DMS 273 (cell line): ENCODE measurements at regions not wholly inside any gene's neighbourhood (a gene's known extent, or its start where the extent isn't known, plus 50 kb on each side); places are given as distances from the start of the nearest gene placed in this dataset.
A peak's percentile ranks its signal among the peaks of the same experiment; 100 is the strongest.

Source experiments
- DNase-seq: peaks from one replicate; lab custom pipeline; 2025; ENCODE audit not compliant: unreplicated experiment; lab: John Stamatoyannopoulos, UW

- no peak for DNase-seq
These were observed 153.3 kb upstream of the TBL1X start for GRCh38 chrX:9311421-9312160.

DNA sequence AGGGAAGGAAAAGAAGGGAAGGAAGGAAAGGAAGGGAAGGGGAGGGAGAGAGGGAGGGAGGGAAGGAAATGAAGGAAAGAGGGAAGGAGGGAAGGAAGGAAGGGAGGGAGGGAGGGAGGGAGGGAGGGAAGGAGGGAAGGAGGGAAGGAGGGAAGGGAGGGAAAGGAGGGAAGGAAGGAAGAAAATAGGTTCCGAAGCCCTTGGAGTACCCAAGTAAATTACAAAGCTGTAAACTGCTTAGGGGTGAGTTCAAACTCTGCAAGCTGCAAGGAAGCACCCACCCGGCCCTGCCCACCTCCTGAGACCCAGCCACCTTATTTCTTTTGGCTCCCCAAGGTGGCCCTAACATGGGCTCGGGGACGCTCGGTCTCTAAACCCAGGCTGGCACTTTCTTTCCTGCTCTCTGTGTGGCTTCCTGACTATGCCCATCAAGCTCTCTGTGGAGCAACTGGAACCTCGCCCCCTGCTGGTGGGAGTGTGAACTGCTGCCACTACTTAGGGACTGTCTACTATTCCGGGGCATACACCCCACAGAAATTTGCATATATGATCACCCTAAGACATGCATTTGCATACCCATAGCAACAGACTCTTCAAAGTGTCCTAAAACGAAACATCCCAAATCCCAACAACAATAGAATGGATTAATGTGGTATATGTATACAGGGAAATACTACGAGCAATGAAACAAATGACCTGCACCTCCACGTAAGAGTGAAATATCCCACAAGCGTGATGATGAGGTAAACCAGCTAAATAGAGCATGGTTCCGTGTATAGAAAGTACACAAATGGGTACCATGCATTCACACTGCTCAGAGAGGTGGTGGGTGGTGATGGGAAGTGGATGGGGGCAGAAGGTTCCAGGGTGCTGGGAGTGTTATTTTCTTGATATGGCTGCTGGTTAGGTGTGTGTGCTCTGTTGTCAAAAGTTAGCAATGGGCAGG, 151.7 kb upstream of the TBL1X start:
- DNase-seq, result peak; percentile 81

- DNase-seq, result no peak
These were observed 149.8 kb upstream of the TBL1X start for GRCh38 chrX:9315086-9315485.

DNA sequence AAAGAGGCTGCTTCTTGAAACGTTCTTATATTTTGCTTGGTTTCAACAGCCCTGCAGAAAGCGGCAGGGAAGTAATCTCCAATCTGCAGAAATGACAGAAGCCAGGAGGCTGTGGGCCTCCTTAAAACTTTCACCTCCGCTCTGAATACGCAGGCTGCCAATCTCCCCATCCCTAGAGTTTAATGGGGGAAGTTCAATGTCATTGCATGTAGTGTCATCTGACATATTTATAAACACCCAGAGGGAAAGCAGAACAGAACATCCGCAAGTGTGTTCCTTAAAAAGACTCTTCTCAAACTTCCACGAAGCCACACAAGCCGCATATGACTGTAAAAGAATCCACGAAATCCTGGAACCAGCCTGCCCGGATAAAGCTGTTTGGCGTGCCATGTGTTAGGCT, 148.8 kb upstream of the TBL1X start:
- no peak for DNase-seq

- DNase-seq, result no peak
These were observed 147.7 kb upstream of the TBL1X start for GRCh38 chrX:9317176-9317575.

GRCh38 chrX:9318213-9318612, 146.6 kb upstream of the TBL1X start:
- no peak for DNase-seq

DNA sequence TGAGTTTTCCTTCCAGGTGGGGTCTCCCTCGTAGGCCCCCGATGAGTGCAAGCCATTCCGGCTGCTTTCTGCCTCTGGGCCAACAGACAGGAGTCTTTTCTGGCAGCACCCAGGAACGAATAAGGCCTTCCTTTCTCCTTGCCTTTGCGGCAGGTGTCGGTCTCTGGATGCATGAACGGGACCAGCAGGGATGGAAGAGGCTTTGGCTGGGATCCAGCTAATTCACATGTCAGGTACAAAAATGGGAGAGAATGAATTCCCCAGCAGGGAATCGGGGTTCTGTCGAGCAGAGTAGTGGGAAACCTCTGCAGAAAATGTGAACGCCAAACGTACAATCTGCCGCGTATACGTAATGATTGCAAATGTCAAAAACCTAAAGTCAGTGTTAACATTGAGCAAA, 146.1 kb upstream of the TBL1X start:
- no peak for DNase-seq

GRCh38 chrX:9320940-9321339, 143.9 kb upstream of the TBL1X start:
- DNase-seq, result no peak

DNA sequence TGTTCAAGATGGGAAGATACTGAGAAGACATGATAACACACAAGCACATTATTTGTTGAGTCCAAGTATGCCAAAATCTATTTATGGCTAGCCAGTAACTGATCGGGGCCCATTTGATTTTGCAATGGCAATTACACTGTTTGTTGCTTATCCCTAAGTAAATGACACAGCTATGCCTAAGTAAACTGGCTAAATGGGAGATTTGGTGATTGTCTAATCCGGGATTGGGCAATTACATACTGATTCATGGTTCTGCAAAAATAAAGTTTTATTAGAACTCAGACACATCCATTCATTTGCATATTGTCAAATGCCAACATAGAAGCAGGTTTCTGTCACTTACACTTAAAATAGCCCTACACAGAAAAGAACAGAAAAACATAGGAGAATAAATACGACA, 140.2 kb upstream of the TBL1X start:
- DNase-seq, result no peak

GRCh38 chrX:9326369-9326768, 138.5 kb upstream of the TBL1X start:
- DNase-seq, result no peak

DNA sequence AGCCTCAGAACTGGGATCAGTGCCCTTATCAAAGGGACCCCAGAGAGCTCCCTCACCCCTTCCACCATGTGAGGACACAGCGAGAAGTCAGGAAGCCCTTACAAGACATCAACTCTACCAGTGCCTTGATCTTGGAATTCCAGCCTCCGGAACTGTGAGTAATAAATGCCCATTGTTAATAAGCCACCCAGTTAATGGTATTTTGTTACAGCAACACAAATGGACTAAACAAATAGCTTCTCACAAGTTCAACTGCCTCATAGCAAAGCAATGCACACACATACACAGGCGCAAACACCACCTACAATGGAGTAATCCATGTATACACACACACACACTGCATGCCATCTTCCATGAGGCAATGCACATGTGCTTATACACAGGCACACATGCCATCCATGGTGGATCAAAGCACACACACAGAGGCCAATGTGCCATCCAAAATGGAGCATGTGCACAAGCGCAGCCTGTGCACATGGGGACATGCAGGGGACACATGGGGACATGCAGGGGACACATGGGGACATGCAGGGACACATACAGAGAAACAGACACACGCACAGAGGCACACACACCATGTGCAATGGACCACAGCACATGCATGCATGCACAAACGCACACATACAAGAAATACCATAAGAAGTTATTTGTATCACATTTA, 137.6 kb upstream of the TBL1X start:
- no peak for DNase-seq

- no peak for DNase-seq
These were observed 137.1 kb upstream of the TBL1X start for GRCh38 chrX:9327747-9328145.

DNA sequence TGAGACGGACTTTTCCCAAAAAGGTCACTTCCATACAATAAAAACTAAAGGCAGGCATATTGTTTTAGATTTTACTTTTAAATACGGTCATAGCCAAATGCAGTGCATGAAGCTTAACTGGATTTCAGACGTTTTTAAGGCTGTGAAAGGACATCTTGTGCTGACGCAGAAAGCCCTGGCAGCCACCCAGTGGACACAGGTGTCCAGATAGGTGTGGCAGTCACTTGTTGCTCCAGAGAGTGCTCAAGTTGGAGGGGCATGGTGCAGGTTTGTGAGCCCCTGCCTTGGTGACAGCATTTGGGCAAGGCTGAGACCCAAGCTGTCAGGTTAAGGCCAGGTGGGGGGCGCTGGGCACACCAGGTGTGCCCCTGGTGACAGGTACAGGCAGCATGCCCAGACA, 135.8 kb upstream of the TBL1X start:
- DNase-seq, result no peak

DNA sequence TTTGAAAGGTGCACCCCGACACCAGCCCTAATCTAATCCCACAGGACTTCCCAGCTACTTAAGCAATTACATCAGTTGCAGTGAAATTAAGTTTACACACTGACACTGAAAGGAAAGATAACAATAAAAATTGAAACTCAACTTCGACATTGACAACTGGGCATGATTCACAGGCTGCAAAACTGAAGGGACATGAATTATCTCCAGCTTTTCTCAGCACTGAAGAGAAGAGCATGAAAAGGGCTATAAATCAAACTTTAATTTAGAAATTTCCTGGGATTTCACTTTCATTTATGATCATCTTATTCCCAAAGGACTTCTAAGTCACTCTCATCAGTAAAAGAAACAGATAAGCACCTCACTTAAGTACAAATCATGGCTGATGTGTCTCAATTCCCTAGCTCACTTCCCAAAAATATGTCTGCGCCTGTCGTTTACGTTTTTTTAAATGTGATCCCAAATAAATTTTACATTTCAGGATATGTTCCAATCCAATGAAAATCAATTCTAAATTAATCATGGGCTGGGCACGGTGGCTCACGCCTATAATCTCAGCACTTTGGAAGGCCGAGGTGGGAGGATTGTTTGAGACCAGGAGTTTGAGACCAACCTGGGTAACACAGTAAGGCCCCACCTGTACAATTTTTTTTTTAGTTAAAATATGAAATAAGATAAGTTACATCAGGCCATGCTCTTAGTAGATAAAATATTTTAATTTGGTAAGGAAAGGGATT, 134.4 kb upstream of the TBL1X start:
- no peak for DNase-seq

DNA sequence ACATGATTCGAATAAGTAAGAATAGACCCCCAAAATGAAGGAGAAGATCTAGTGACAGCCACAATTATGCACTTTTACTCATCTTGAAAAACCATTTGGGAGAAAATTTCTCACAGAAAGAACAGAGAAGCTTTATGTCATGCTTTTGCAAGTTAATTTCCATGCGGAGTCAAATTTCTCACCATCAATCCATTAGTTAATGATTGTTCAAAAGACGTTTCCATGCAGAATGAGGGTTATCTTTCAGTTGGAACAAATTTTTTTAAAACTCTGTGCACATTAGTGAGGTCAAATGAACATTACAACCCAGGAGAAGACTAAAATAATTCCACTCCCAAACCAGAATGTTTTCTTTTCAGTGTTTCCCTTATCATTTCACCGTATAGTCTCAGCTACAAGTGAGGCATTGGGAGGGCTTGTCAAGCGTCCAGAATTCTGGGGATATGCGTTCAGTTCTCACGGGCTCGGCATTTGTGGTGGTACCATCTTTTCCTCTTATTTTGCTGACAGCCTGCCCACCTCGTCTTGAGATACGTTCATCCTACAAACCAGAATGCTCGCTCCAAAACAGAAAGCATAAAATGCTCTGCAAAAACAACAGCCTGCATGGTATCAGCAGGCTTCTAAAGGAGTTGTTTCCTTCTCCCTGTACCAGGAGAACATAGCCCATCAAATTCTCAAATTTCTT, 130.8 kb upstream of the TBL1X start:
- no peak for DNase-seq

- no peak for DNase-seq
These were observed 129.6 kb upstream of the TBL1X start for GRCh38 chrX:9335251-9335650.

GRCh38 chrX:9336456-9336855, 128.4 kb upstream of the TBL1X start:
- DNase-seq, result no peak

DNA sequence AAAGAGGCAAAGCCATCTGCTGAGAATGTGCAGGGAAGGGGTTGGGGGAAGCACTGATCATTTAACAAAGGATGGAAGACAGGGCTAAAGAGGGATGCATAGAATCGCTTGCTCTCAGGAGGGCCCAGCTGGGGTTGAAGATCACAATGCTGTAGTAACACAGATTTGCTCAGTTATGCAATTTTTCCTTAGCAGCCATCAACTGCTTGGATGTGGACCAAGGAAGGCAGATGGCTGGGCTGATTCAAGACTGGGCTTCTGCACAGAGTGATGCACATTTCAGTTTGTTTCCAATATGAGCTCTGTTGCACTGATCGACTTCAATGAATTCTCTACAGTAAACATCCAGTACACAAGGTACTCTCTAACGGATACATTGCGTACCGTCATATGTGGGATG, 127.8 kb upstream of the TBL1X start:
- DNase-seq, result peak; percentile 79

DNA sequence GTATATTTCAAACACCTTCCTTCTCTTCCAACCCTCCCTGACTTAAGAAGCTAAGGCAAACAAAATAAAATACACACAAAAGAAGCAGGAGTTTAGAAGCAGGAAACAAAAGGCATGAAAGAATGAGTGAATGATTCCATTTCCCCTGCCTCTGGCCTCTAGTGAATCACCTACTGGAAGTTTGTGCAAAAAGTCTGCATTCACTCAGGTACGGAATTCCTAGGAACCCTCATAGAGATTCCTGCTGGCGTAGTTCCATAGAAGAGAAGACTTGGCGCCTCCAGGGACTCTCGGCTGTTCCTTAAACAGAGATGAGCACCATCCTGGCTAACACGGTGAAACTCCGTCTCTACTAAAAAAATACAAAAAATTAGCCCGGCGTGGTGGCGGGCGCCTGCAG, 125.9 kb upstream of the TBL1X start:
- DNase-seq, result no peak
